HG02973 (cell line): ENCODE measurements at regions not wholly inside any gene's neighbourhood (a gene's known extent, or its start where the extent isn't known, plus 50 kb on each side); places are given as distances from the start of the nearest gene placed in this dataset.
"Not testable (repeated sequence)": the region's sequence is repeated elsewhere in the genome, so short reads cannot be mapped to it uniquely, and the experiment has no call there.

ENCODE experiments used
- ATAC-seq: cut with Tn5 transposase; IDR thresholded peaks from one replicate; pipeline ENCODE4 v1.9.1; 2021; ENCODE audit warnings: moderate library complexity; ENCODE audit not compliant: unreplicated experiment

- ATAC-seq = no peak
These were observed 173.2 kb upstream of the COPS8 start for GRCh38 chr2:236912326-236913120.

GRCh38 chr2:236915186-236915585 lies 170.5 kb upstream of the COPS8 start:
- ATAC-seq = no peak

GRCh38 chr2:236915726-236916125 lies 170.0 kb upstream of the COPS8 start:
- no peak for ATAC-seq

- ATAC-seq = no peak
These were observed 169.5 kb upstream of the COPS8 start for GRCh38 chr2:236916181-236916580.

GRCh38 chr2:236916651-236917050 lies 169.0 kb upstream of the COPS8 start:
- no peak for ATAC-seq

GRCh38 chr2:236917164-236917563 lies 168.5 kb upstream of the COPS8 start:
- no peak for ATAC-seq

GRCh38 chr2:236918545-236918944 lies 167.1 kb upstream of the COPS8 start:
- no peak for ATAC-seq

- no peak for ATAC-seq
These were observed 166.5 kb upstream of the COPS8 start for GRCh38 chr2:236919209-236919608.

- ATAC-seq = not testable (repeated sequence)
These were observed 165.8 kb upstream of the COPS8 start for GRCh38 chr2:236919801-236920379.

GRCh38 chr2:236922061-236922460 lies 163.6 kb upstream of the COPS8 start:
- ATAC-seq = no peak

GRCh38 chr2:236928380-236929037 lies 157.2 kb upstream of the COPS8 start:
- no peak for ATAC-seq

- no peak for ATAC-seq
These were observed 152.8 kb upstream of the COPS8 start for GRCh38 chr2:236932831-236933361.

GRCh38 chr2:236934166-236934565 lies 151.5 kb upstream of the COPS8 start:
- no peak for ATAC-seq

GRCh38 chr2:236934656-236935055 lies 151.0 kb upstream of the COPS8 start:
- no peak for ATAC-seq

- no peak for ATAC-seq
These were observed 150.6 kb upstream of the COPS8 start for GRCh38 chr2:236935083-236935482.

GRCh38 chr2:236935631-236936445 lies 149.9 kb upstream of the COPS8 start:
- ATAC-seq = no peak

- ATAC-seq = no peak
These were observed 149.2 kb upstream of the COPS8 start for GRCh38 chr2:236936446-236936940.

- ATAC-seq = no peak
These were observed 147.6 kb upstream of the COPS8 start for GRCh38 chr2:236938126-236938525.

- ATAC-seq = no peak
These were observed 146.4 kb upstream of the COPS8 start for GRCh38 chr2:236939271-236939670.

- no peak for ATAC-seq
These were observed 145.9 kb upstream of the COPS8 start for GRCh38 chr2:236939721-236940231.

GRCh38 chr2:236940497-236940896 lies 145.2 kb upstream of the COPS8 start:
- ATAC-seq = no peak
